B cell (primary cell): ENCODE measurements at regions not wholly inside any gene's neighbourhood (a gene's known extent, or its start where the extent isn't known, plus 50 kb on each side); places are given as distances from the start of the nearest gene placed in this dataset.

Experiments used
- ATAC-seq: fragments of 200-7000 bp; cut with Tn5 transposase; one replicate; pipeline ENCODE4 v1.10.0; 2021; ENCODE audit warnings: low read depth, mild to moderate bottlenecking, moderate number of reproducible peaks, moderate library complexity
- CTCF ChIA-PET: fragments of 350-600 bp; sonication (Branson Sonifier 250); formaldehyde crosslinking; loops from one replicate; lab custom pipeline; 2021; ENCODE audit warnings: antibody characterized with exemption, inconsistent platforms; lab: Charles Lee
- POLR2A ChIA-PET: fragments of 350-600 bp; sonication (Branson Sonifier 250); formaldehyde crosslinking; loops from one replicate; lab custom pipeline; 2021; ENCODE audit warnings: antibody characterized with exemption; lab: Charles Lee
- DNase-seq: peaks from one replicate; pipeline ENCODE4 v3.0.0; 2013
- H2AFZ ChIP-seq: 2 replicates; pipeline ENCODE4 v1.6.1; 2012; ENCODE audit warnings: mild to moderate bottlenecking, low read depth, low read length; ENCODE audit not compliant: insufficient read depth, poor library complexity, severe bottlenecking
- H3K27ac ChIP-seq, 2 donors: 1 replicate in 1 of 2; 2 replicates in 1 of 2; pipeline ENCODE4 v1.5.1; 2012 to 2013; ENCODE audit warnings: low read length in 2 of 2, mild to moderate bottlenecking in 2 of 2, moderate library complexity in 1 of 2
- H3K27me3 ChIP-seq, 4 experiments: fragments of 200-600 bp in 1 of 4; sonication (generic) in 1 of 4; replicated peaks in 1 of 4; 1 replicate in 2 of 4; 2 replicates in 2 of 4; pipeline versions ENCODE4 v1.6.1 to v1.7.0; 2013 to 2016; ENCODE audit warnings: low read length in 3 of 4, mild to moderate bottlenecking in 2 of 4, mixed read lengths in 1 of 4, moderate library complexity in 1 of 4; ENCODE audit not compliant: insufficient read depth in 4 of 4, control insufficient read depth in 3 of 4; ENCODE audit errors: control extremely low read depth in 1 of 4
- H3K36me3 ChIP-seq, 2 experiments: replicated peaks in 1 of 2; 1 replicate in 1 of 2; 2 replicates in 1 of 2; pipeline versions ENCODE4 v1.6.1 to v1.7.1; 2013; ENCODE audit warnings: low read length in 1 of 2; ENCODE audit not compliant: insufficient read depth in 2 of 2, control insufficient read depth in 1 of 2; ENCODE audit errors: control extremely low read depth in 1 of 2, extremely low read depth in 1 of 2
- H3K4me1 ChIP-seq, 2 donors: fragments of 200-600 bp in 1 of 2; sonication (generic) in 1 of 2; 1 replicate in 1 of 2; 2 replicates in 1 of 2; pipeline versions ENCODE4 v1.5.1 to v1.6.1; 2013 to 2017; ENCODE audit warnings: low read length in 2 of 2; ENCODE audit not compliant: control insufficient read depth in 2 of 2, insufficient read depth in 2 of 2
- H3K4me2 ChIP-seq: replicated peaks from 2 replicates; pipeline ENCODE3; 2012; ENCODE audit warnings: mild to moderate bottlenecking, low read depth, low read length; ENCODE audit not compliant: poor library complexity, severe bottlenecking
- H3K4me3 ChIP-seq, 5 experiments: fragments of 200-600 bp in 1 of 5; sonication (generic) in 1 of 5; 1 replicate in 3 of 5; 2 replicates in 2 of 5; pipeline versions ENCODE4 v1.5.1 to v1.7.0; 2011 to 2016; ENCODE audit warnings: low read length in 4 of 5, mild to moderate bottlenecking in 4 of 5, low read depth in 2 of 5, control low read depth in 1 of 5, moderate library complexity in 1 of 5; ENCODE audit not compliant: insufficient read depth in 1 of 5; ENCODE audit errors: control extremely low read depth in 1 of 5, extremely low read depth in 1 of 5
- H3K79me2 ChIP-seq: fragments of 200-600 bp; sonication (generic); one replicate; pipeline ENCODE4 v1.6.0; 2016; ENCODE audit warnings: low read length; ENCODE audit not compliant: control insufficient read depth, insufficient read depth
- H3K9ac ChIP-seq: fragments of 200-600 bp; sonication (generic); 2 replicates; pipeline ENCODE4 v1.6.1; 2017; ENCODE audit warnings: mild to moderate bottlenecking, low read length, moderate library complexity
- H3K9me3 ChIP-seq, 3 donors: one replicate each; pipeline versions ENCODE4 v1.6.1 to v1.7.1; 2013; ENCODE audit warnings: low read length in 2 of 3; ENCODE audit not compliant: control insufficient read depth in 2 of 3, insufficient read depth in 1 of 3; ENCODE audit errors: control extremely low read depth in 1 of 3
- H4K20me1 ChIP-seq: 2 replicates; pipeline ENCODE4 v1.6.0; 2012; ENCODE audit warnings: mild to moderate bottlenecking, low read length; ENCODE audit not compliant: insufficient read depth, control insufficient read depth, poor library complexity, severe bottlenecking
- H3K27ac Mint-ChIP-seq: one replicate; pipeline ENCODE4 v1.8.0; 2021; ENCODE audit warnings: mixed read lengths
- H3K27me3 Mint-ChIP-seq: one replicate; pipeline ENCODE4 v1.8.0; 2021; ENCODE audit warnings: mixed read lengths
- H3K4me1 Mint-ChIP-seq: one replicate; pipeline ENCODE4 v1.8.0; 2021; ENCODE audit warnings: mixed read lengths
- H3K4me3 Mint-ChIP-seq: one replicate; pipeline ENCODE4 v1.8.0; 2021; ENCODE audit warnings: mixed read lengths
- H3K9me3 Mint-ChIP-seq: one replicate; pipeline ENCODE4 v1.8.0; 2022; ENCODE audit warnings: mixed read lengths; ENCODE audit not compliant: insufficient read depth
- CTCF ChIP-seq: fragments of 200-600 bp; IDR thresholded peaks from one replicate; pipeline ENCODE4 v1.8.0; 2022; ENCODE audit warnings: antibody characterized with exemption, mild to moderate bottlenecking
- EZH2 ChIP-seq: IDR thresholded peaks from 2 replicates; pipeline ENCODE4 v1.6.1; 2012; ENCODE audit warnings: borderline replicate concordance, low read depth, mild to moderate bottlenecking, moderate library complexity, low read length; ENCODE audit not compliant: insufficient read depth, poor library complexity, severe bottlenecking
- WGBS: methylation state at CpG from one replicate; pipeline ENCODE4 v1.1.5; 2013; ENCODE audit warnings: missing lambda C conversion rate; ENCODE audit not compliant: insufficient coverage; 5-methylcytosine and 5-hydroxymethylcytosine counted together
- intact Hi-C: fragments of 100-400 bp; cut with micrococcal nuclease; formaldehyde crosslinking; loops from one replicate; pipeline ENCODE4 v1.10.0; 2022

DNA sequence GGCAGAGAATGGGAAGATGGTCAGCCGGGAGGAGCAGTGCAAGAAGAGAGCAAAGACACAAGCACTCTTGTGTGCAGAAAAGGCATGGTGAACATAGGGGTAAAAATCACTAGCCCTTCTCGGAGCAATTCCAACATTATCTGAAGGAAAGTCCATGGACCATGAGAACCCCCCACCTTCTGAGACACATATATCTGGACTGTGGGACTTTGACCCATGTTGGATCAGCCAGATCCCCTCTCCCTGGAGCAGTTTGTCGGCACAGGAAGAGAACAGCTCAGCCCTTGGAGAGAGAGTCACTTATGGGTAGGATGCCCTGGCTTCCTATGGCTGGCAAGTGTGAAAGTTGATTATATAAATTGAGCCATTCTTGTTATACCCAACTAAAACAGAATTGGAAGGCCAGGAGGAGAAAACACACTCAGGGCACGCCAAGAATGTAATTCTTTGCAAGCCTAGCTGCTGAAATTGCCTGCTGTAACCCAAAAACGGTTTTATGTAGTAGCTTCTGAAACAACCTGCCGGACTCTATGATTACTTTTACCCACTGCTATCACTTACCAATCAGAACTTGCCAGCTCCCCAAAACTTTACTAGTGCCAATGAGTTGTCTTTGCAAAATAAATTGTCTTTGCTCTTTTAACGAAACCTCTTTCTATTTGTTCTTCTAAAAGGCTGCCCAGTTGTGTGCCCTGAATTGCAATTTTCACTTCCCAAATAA is 62.8 kb upstream of the ZNF599 start:
- ChIA-PET POLR2A (no interaction called here), CTCF (no interaction called here)
- H3K9me3 Mint-ChIP-seq: no peaks in the 10 kb centered on the region
- H3K9me3 ChIP-seq: peaks cover 0 to 10% (median 0%) of the 10 kb centered on the region in 3 donors
- H3K27ac ChIP-seq: no peak overlapping the region
- no peak overlapping the region for H3K4me3 Mint-ChIP-seq
- H3K27me3 Mint-ChIP-seq: peaks cover 20% of the 10 kb centered on the region
- peaks cover 5% of the 10 kb centered on the region for H3K4me1 Mint-ChIP-seq
- no peaks in the 10 kb centered on the region for H4K20me1 ChIP-seq
- ATAC-seq (no peak), DNase-seq (no peak)
- no peak overlapping the region for H3K27ac Mint-ChIP-seq
- 80% methylated on average over 3 of the region's 7 CpGs for whole genome bisulfite sequencing
- no peaks in the 10 kb centered on the region for H3K36me3 ChIP-seq
- intact Hi-C loops: no loop called here
- H3K79me2 ChIP-seq: no peaks in the 10 kb centered on the region
- H3K9ac ChIP-seq: no peak overlapping the region
- peaks cover 0 to 18% (median 3%) of the 10 kb centered on the region in 4 experiments for H3K27me3 ChIP-seq
- no peak overlapping the region for H3K4me3 ChIP-seq
- H3K4me2 ChIP-seq: no peak overlapping the region
- TF ChIP-seq CTCF (no peak), EZH2 (no peak)
- H3K4me1 ChIP-seq: peaks cover 0 to 9% of the 10 kb centered on the region in 2 donors
- H2AFZ ChIP-seq: no peak overlapping the region

DNA sequence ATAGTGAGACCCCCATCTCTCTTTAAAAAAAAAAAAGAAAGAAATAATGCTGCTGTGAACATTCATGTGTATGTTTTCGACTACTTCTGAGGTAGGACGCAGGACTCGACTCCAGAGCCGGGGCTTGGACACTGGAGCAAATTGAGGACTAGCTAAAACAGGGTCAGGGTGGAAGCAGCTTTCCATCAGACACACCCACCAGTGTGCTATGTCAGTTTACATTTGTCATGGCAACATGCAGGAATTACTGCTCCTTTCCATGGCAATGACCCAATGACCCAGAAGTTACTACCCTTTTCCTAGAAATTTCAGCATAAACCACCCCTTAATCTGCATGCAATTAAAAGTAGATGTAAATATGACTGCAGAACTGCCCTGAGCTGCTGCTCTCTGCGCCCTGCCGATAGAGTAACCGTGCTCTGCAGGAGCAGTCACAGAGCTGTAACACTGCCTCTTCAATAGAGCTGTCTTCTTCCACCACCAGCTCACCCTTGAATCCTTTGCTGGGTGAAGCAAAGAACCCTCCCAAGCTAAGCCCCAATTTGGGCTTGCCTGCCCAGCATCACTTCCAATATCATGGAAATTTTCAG is 61.6 kb upstream of the ZNF599 start:
- ATAC-seq (no peak), DNase-seq (no peak)
- no peaks in the 10 kb centered on the region for H3K36me3 ChIP-seq
- no peaks in the 10 kb centered on the region for H4K20me1 ChIP-seq
- ChIA-PET CTCF (interaction anchor here (1.0 kb wide), 1 partner anchor 19 kb away, joined by 3 read pairs; no protein-coding TSS in a partner anchor), POLR2A (no interaction called here)
- no peak overlapping the region for H3K4me3 ChIP-seq
- no peak overlapping the region for H3K4me2 ChIP-seq
- H3K9me3 Mint-ChIP-seq: no peaks in the 10 kb centered on the region
- peaks cover 5% of the 10 kb centered on the region for H3K4me1 Mint-ChIP-seq
- H3K4me3 Mint-ChIP-seq: no peak overlapping the region
- peaks cover 0 to 10% (median 0%) of the 10 kb centered on the region in 3 donors for H3K9me3 ChIP-seq
- H3K27me3 ChIP-seq: peaks cover 0 to 18% (median 3%) of the 10 kb centered on the region in 4 experiments
- H3K27ac Mint-ChIP-seq: no peak overlapping the region
- intact Hi-C loops: no loop called here
- 96% methylated on average over 7 of the region's 7 CpGs for WGBS
- no peak overlapping the region for H2AFZ ChIP-seq
- TF ChIP-seq EZH2 (no peak), CTCF (no peak)
- no peaks in the 10 kb centered on the region for H3K79me2 ChIP-seq
- H3K27ac ChIP-seq: no peak overlapping the region
- H3K27me3 Mint-ChIP-seq: peaks cover 20% of the 10 kb centered on the region
- peaks cover 0 to 9% of the 10 kb centered on the region in 2 donors for H3K4me1 ChIP-seq
- no peak overlapping the region for H3K9ac ChIP-seq
